ENCODE measurements at regions not wholly inside any gene's neighbourhood (a gene's known extent, or its start where the extent isn't known, plus 50 kb on each side); places are given as distances from the start of the nearest gene placed in this dataset.

DNA sequence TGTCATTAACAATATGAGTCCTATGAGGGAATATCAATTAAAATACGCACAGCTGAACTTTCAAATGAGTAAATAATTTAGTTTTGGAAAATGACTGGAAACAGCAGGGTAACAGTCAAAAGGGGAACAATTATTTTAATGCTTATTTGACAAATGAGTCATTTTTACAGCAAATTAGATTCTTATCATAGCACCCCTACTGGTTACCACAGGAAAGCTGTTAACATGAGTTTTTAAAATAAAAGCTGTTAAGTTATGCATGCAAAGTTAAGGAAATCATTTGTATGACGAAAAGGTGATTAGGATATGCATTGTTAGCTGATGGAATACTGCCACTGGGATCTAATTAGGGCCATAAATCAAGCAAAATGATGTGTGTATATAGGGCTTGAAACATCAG is 435.1 kb upstream of the MEIS1 start:
- TF ChIP-seq, protein P1, sequence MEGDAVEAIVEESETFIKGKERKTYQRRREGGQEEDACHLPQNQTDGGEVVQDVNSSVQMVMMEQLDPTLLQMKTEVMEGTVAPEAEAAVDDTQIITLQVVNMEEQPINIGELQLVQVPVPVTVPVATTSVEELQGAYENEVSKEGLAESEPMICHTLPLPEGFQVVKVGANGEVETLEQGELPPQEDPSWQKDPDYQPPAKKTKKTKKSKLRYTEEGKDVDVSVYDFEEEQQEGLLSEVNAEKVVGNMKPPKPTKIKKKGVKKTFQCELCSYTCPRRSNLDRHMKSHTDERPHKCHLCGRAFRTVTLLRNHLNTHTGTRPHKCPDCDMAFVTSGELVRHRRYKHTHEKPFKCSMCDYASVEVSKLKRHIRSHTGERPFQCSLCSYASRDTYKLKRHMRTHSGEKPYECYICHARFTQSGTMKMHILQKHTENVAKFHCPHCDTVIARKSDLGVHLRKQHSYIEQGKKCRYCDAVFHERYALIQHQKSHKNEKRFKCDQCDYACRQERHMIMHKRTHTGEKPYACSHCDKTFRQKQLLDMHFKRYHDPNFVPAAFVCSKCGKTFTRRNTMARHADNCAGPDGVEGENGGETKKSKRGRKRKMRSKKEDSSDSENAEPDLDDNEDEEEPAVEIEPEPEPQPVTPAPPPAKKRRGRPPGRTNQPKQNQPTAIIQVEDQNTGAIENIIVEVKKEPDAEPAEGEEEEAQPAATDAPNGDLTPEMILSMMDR (IDR thresholded peaks at IDR 0.05; ENCODE audit: borderline replicate concordance, insufficient read depth, low read depth, low read length), result no peak

DNA sequence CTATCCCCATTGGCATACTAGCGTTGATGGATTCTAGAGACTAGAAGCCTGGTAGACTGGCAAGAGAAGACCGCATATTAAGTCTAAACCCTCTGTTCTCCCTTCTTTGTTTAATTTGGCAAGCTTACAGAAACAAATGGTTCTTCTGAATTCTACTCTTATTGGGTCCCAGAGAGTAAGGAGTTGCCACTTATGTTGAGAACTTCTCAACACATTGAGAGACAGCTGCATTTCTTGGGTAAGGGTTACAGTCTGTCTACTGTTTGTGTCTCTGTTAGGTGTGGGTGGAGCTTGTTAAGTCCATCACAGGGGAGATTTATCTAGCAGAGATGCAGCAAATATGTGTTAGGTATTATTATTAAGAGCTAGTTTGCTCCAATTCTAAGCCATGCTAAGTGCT is 435.8 kb upstream of the MEIS1 start:
- no peak overlapping the region for H3K4me3 ChIP-seq (ENCODE audit: low read depth, low read length)
- TF ChIP-seq, protein P1 (IDR thresholded peaks at IDR 0.05; ENCODE audit: borderline replicate concordance, insufficient read depth, low read depth, low read length), result no peak

More for the DNA sequence above, 435.1 kb upstream of the MEIS1 start:
- no peak overlapping the region for H3K4me3 ChIP-seq (ENCODE audit: low read depth, low read length)

DNA sequence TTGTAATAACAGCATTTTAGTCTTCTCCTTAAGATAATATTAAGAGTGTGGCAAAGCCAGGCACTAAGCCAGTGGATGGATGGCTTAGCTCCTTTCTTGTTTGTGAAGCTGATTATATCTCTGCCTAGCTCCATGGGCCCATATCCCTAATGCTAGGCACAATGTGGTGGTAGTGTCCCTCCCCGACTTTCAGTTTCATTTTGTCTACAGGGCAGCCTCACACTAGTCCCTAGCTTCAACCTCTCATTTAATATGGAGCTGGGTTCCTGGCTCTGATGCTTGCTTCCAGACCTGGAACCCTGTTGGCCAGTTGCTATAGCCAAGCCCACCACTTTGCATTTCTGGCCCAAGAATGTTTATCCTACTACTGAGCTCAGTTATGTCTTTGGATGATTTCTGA is 437.0 kb upstream of the MEIS1 start:
- TF ChIP-seq, protein P1 (IDR thresholded peaks at IDR 0.05; ENCODE audit: borderline replicate concordance, insufficient read depth, low read depth, low read length), result no peak
- H3K4me3 ChIP-seq (ENCODE audit: low read depth, low read length), result no peak overlapping the region

DNA sequence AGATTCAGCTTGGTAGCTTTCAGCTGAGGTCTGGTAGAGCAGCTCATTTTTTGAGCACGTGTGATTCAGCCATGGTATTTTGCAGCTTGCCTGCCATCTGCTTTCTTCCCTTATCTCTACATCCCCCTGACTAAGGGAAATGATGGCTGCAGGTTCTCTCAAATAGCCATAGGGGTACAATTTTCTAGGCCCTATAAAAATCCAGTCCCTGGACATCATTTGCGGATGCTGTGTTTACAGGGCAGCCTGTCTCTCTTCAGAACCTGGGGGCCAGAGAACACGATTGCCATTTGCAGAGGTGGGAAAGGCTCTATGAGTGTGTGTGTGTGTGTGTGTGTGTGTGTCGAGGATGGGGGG is 442.7 kb upstream of the MEIS1 start:
- no peak overlapping the region for H3K4me3 ChIP-seq (ENCODE audit: low read depth, low read length)
- TF ChIP-seq, protein P1 (IDR thresholded peaks at IDR 0.05; ENCODE audit: borderline replicate concordance, insufficient read depth, low read depth, low read length), result no peak

DNA sequence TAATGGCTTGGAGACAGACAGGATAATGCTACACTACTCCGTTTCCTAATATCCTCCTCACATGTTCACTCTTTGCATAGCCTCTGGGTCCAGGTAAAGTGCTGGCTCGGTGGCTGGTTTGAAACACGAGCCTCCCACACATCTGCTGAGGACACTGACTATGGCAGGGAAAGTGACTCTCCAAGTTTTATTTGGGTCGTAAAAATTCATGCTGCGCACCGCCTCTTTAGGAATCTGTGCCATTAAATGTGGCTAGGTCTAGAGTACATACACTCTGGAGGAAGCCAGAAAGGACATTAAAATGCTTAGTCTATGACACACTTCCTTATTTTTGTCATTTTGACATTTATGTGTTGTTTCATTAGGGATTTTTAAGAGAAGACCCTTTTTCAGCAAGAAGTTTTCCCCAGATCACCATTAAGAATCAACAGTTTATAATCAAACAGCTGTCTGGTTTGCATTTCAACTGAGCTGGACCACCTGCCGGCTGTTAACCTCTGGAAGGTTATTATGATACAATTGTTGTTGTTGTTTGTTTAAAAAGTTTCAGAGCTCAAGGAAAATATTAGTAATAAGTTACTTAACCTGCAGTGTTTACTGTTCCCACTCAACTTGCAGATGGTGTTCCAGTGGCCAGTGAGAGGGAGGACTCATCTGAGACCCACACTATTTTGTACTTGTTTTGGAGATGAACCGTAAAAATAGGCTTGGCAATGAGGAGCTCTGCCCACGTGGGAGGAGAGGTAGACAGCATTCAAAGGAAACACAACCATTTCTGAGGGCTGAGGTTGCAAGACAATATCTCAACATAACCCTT is 443.3 kb upstream of the MEIS1 start:
- no peak overlapping the region for H3K4me3 ChIP-seq (ENCODE audit: low read depth, low read length)
- TF ChIP-seq, protein P1 (IDR thresholded peaks at IDR 0.05; ENCODE audit: borderline replicate concordance, insufficient read depth, low read depth, low read length), result no peak

DNA sequence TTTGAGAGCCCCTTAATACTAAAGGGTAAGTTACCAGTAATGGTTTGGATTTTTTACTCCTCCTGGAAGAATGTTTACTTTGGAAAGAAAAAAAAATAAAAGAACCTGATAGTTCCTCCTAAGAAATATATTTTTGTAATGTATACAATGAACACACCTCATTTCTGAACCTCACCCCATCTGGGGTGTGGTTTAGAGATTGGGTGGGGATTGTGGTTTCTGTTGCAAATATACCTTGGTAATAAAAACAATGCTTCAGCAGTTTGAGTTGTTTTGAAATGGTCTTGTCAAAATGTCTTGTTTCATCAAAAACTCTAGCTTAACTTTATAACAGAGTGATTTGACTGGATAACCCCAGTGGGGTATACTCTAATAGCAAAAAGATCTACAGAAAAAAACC is 448.9 kb upstream of the MEIS1 start:
- H3K4me3 ChIP-seq (ENCODE audit: low read depth, low read length), result no peak overlapping the region
- TF ChIP-seq, protein P1 (IDR thresholded peaks at IDR 0.05; ENCODE audit: borderline replicate concordance, insufficient read depth, low read depth, low read length), result no peak

DNA sequence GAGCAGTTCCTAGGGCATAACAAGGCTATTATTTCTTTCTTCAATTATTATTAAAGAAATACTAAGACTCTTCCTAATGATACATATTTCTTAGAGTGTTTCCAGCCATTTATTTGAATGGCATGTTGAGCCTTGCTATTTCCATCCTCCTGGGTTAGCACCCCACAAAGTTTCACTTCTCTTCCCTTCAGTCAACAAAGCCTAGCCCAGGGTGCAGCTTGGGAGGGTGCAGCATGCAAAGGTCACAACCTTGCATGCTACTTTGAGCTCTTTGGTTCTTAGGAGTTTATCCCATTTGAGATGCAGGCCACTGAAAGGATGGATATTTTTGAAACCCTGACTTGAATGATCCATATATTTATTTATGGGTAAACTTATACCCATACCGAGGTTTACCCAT is 454.4 kb upstream of the MEIS1 start:
- TF ChIP-seq, protein P1 (IDR thresholded peaks at IDR 0.05; ENCODE audit: borderline replicate concordance, insufficient read depth, low read depth, low read length), result no peak
- H3K4me3 ChIP-seq (ENCODE audit: low read depth, low read length), result no peak overlapping the region
